ENCODE measurements at regions not wholly inside any gene's neighbourhood (a gene's known extent, or its start where the extent isn't known, plus 50 kb on each side); places are given as distances from the start of the nearest gene placed in this dataset.

DNA sequence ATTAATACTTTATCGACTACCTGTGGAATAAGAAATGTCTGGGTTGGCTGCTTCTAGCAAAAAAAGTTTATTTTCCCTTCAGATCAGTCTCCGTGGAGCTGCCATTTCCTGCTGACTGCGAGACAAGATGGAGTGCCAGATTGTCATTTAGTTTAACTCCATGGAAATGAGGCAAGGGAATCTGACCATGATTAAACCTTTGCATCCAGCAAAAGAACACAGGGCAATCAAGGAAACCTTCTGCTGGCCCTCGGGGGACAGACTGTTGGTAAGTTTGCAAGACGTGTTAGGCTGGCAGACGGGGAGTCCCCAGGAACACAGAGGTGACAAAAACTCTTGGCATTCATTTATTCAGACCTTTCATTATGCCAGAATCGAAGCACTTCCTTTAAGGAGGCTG, 52.2 kb upstream of the SPACA1 start:
- DNase-seq, result no peak

DNA sequence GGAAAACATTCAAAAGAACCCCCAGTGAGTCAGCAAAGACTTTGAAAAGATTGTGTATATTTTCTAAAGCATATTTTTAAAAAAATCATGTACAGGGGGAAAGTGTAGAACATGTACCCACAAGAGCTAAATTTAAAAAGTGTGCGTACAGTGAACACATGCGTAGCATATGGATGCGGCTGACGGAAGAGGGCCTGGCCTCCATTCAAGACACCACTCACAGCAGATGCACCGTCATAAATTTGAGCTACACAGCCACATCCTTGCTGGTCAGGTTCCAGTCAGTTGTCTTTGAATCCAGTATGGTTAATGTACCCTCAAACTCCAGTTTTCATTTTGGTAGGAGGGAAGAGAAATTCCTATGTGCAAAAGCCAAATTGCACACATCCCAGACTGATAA, 54.3 kb upstream of the SPACA1 start:
- no peak for DNase-seq

DNA sequence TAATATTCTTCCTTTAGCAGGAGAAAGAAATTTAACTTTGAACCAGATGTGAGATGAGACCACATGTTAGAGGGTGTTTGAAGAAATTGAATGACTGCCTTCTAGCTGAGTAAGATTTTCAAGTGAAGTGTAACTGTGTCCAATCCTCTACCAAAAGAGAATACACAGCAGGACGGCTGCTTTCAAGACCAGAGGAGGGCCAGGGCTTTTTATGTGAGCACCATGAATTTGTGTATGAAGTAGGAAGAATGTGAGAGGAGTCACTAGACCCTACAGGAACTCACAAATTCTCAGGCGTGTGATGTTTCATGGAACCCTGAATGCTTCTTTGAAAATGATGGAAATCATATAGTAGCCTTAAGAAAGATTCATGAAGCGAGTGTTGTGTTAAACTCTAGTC, 56.8 kb upstream of the SPACA1 start:
- no peak for DNase-seq

DNA sequence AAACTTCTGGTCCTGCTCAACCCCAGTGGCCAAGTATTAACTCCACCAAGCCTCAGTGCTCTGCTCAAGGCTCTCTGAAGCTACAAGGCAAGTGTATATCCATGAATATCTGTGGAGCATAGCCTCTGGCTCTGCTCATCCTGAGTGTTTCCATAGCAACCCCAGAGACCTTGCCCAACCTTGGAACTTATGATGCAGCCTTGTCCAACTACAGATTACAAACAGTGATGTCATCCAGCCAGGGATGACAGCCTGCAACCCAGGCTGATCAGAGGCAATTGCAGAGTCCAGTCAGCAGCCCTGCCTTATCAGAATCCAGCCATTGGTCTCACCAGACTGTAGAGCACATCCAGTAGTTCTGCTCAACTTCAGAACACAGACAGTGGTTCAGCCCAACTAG, 65.5 kb upstream of the SPACA1 start:
- DNase-seq, result no peak

DNA sequence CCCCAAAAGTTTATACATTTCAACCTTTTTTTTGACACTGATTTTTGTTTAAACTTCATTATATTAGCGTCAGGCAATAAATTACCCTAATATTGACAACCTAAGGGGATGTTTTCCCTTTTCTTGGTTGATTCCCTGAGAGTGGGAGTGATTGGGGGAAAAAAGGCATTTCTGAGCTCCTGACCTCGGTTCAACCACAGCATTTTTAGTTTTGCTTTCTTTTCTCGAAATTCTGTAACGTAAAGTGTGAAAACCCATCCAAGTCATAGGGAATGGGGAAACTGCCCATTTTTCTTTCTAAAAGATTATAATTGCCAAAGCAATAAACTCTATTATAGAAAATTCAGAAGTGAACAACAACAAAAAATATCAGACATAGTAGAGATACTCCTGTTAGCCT, 67.9 kb upstream of the SPACA1 start:
- DNase-seq, result no peak

DNA sequence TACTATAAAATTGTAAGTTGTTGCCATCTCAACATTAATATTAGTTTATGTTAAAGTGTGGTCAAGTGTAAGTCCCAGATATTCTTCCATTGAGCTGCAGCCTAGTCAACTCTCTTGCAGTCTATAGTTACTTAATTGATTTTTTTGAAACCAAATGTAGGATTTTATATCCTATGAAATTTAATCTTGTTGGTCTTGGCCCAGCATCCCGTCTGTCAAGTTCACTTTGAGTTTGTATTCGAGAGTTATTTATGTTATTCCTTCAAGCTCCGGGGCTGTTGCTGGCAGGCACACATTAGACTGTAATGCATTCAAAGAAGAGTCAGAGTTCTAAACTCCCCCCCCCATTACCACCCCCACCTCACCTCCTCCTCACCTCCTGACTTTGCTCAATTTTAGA, 71.0 kb upstream of the SPACA1 start:
- no peak for DNase-seq

DNA sequence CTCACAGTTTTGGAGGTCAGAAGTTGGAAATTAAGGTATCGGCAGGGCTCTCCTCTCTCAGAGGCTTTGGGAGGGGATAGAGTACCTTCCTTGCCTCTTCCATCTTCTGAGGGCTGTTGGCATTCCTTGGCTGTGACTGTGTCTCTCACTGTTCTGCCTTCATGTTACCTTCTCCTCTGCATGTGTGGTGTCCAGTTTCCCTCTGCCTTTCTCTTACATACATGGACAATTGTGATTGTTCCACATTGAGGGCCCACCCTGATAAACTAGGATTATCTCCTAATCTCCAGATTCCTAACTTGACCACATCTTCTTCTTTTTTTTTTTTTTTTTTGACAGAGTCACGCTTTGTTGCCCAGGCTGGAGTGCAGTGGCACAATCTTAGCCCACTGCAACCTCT, 72.1 kb upstream of the SPACA1 start:
- DNase-seq, result no peak

DNA sequence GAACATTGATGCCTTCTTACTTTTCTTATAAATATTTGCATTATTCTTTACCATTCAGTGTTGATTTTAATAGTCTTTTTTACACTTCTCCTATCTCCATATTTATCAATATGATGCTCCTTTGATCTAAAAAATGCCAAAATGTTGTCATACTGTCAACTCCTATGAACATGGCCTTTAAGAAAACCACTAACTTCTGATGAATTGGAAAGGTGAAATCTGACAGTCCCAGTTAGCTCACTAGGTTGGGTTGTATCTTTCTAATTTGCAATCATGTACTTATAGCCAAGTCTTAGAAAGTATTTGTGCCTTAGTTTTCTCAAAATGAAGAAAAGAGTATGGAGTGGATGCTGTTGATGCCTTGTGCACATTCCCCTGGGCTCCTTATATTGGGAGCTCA, 75.4 kb upstream of the SPACA1 start:
- DNase-seq, result no peak

DNA sequence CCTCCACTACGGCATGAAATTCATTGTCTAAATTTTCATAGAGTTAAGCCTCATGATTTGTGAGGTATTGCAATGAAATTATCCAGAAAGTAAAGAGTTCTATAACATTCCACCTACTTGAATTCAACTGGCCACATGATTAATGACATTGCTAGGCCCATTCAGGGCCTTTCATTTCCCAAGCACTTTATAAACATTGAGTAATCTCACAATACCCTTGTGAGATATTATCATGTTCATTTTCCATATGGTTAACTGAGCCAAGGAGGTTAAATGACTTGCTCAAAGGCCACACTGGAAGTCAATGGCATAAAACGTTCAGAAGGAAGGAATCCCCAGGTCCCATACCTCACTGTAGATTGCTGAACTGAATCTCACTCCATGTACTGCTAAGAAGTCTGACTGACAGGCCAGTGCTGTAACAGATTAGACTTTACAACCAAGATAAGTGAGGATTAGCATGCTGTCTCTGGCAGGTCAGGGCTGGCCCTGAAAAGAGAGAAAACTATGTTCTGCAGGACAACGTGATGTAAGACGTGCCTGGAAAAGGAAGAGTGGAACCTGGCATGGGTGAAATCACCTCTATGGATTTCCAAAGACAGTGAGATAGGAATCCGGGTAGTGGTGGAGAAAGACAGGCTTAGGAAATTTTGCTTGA, 75.9 kb upstream of the SPACA1 start:
- no peak for DNase-seq

DNA sequence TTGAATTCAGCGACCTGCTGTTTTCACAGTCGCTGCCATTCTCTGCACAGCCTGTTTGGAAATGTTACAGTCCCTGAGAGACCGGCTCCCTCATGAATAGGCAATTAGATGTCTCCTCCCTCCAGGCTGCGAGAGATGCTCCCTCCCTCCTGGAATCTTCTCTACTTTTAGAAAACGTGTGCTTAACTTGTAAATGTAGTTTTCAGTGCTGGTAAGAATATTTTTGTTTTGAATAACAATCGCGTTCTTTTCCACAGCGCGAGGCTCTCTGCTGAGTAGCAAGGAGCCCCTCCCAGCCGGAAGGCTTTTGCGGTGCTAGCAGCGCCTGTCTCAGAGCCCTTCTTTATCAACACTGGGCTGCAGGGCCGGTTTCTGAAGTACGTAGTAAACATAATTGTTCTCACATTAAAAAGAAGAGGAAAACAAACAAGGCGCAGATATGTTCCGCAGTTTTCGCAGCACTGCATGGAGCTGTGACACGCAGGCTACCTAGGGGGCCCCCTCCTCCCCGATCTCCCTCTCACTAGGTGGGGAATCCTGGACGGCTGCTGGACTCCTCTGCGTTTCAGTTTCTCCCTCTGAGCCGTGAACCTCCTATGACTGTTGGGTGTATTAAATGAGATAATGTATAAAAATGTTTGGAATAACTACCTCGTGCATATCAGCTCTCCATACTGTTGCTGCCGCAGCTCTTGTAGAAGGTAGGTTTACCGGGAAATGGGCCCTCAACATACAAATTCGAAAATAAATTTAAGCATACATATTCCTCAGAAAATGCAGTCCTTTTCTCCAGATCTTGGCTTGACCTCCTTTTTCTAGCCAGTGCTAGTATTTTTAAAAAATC, 79.0 kb upstream of the SPACA1 start:
- peak; percentile 60 for DNase-seq

DNA sequence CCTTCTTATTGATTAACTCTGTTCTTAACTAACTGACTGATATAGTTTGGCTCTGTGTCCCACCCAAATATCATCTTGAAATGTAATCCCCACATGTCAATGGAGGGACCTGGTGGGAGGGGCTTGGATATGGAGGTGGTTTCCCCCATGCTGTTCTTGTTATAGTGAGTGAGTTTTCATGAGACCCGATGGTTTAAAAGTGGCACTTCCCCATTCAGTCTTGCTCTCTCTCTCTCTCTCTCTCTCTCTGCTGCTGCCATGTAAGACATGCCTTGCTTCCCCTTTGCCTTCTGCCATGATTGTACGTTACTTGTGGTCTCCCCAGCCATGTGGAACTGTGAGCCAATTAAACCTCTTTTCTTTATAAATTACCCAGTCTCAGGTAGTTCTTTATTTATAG, 81.8 kb upstream of the SPACA1 start:
- DNase-seq, result no peak

DNA sequence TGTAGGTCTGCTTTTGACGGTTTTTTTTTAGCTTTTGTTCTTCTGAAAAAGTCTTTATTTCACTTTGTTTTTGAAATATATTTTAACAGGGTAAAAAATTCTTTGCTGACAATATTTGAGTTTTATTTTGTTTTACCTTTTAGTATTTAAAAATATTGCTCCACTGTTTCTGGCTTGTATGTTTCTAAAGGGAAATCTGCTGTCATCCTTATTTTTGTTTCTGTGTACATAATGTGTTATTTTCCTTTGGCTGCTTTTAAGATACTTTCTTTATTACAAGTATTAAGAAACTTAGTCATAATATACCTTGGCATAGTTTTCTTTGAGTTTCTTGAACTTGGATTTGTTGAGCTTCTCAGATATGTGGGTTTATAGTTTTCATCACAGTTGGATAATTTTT, 88.6 kb upstream of the SPACA1 start:
- no peak for DNase-seq

DNA sequence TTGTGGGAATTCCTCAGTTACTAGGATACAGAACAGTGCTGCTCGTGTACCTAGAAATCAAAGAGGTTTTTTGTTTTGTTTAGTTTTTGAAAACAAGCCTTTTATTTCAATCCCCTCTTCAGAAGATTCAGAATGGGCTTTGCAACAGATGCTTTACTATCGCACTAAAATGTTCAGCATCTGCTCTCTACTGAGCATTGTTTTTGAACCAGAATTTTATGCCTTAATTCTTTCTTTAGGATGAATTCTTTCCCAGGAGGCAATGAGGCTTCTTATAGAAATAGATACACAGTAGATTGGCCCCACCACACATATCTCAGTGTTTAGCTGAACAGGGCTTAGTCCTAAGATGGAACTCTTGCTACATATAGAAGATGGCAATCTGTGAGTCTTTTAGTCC, 95.9 kb upstream of the SPACA1 start:
- no peak for DNase-seq

DNA sequence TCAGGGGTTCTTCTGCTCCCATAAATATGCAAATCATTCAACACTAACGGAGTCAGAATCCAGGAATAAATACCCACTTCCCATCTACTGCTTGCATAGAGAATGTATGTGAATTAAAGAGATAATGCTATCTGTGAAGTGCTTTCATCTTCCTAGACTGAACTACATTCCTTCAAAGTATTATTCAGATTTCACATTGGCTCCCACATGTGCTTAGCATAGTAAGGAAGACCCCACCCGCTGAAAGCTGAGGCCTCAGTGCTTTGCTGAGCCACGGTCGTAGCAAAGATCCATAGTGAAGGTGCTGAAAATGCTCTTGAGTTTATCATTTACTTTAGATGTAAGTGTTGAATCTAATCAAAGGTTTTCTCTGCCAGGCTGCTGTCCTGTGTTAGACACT, 97.0 kb upstream of the SPACA1 start:
- no peak for DNase-seq

DNA sequence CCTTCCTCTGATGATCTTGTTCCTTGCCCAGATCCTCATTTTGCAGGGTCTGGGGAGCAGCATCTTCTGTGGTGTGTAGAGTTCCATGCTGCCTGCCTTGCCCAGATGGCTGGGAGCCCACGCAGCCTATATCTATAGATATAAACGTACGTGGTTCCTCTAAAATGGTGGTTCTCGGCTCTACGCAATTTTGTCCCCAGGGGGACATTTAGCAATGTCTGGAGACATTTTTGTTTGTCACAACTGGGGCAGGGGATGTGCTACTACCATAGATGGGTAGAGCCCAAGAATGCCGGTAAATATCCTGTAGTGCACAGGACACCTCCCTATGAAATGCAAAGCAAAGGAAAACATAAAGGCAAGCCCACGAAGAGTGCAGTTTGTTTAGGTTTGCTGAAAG, 98.4 kb upstream of the SPACA1 start:
- DNase-seq, result no peak

DNA sequence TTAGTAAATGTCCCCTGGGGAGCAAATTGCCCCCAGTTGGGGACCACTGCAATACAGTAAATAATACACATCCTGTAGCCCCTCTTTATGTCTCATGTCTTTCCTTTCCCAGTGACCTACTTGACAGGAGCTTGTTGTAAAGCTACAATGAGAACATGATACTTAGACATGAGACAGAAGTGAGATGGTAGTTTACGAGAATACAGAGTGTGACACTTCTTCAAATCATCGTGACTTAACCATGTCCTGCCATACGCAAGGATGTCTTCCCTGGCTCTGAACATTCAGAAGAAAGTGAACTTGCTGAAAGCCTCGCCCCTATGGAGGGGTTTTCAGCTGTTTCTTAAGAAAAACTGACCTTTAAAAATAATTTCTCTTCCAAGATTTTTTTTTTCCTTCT, 101.0 kb upstream of the SPACA1 start:
- no peak for DNase-seq

DNA sequence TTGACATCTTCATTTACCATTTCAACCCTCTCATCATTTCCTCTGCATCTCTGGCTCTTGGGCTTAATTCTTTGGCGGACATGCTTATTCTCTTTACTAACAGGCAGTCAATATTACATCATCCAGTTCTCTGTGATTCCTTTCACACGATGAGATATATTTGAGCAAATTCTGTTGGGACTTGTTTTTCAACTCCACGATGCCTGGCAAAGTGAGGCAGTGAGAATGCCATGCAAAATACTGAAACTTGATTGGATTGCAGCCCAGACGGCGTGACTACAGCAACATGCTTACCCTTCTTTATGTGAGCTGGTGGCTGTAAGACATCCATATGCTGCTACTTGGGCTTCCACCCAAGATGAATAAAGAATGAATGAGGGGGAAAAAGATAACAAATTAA, 101.7 kb upstream of the SPACA1 start:
- DNase-seq, result peak; percentile 60

DNA sequence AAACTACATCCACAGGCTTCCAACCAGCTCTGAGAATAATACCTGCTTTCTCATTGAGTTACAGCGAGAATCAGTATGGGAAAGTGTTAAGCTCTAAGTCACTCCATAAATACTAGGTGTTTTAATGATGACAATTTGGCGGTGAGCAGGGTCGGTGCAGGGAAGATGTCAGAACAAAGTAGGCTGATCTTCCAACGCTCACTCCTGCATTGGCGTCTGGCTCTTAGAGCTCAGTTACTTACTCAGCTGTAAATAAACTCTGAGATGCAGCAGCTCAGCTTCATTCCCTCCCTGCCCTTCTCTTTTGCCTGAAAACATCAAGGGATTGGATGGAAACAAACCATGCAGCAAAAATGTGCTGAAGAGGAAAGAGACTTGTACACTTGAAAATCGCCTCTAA, 102.5 kb upstream of the SPACA1 start:
- peak; percentile 81 for DNase-seq

DNA sequence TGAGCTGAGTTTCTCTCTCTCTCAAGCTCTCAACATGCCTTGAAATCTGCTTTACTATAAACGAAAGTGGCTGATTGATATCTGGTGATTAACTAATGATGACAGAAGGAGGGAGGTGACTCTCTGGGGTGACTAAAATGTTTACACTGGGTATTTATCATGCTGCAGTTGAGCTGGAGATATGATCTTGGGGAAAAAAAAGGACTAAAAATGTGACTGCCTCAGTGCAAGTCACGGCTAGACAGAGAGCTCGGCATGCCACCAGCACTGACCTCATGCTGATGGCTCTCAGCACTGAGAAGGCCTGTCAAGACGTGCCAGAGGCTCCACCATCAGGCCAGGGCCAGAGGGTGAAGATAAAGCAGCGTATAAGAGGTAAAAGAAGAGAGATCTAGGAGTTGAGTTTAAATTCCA, 103.1 kb upstream of the SPACA1 start:
- peak; percentile 83 for DNase-seq

DNA sequence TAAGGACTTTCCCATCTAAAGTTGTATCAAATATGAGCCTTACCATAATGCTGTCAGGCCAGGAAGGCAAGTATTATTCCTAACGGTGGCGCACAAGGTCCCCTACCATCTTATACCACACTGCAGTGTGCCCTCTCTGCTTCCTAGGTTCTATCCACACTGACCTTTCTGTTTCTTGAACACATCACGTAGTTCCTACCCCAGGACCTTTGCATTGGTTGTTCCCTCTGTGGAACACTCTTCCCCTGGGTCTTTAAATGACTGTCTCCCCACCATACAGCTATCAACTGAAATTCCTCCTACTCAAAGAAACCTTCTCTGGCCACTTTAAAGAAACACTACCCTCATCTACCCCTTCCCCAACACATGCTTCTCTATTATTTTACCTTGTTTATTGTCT, 104.5 kb upstream of the SPACA1 start:
- no peak for DNase-seq

DNA sequence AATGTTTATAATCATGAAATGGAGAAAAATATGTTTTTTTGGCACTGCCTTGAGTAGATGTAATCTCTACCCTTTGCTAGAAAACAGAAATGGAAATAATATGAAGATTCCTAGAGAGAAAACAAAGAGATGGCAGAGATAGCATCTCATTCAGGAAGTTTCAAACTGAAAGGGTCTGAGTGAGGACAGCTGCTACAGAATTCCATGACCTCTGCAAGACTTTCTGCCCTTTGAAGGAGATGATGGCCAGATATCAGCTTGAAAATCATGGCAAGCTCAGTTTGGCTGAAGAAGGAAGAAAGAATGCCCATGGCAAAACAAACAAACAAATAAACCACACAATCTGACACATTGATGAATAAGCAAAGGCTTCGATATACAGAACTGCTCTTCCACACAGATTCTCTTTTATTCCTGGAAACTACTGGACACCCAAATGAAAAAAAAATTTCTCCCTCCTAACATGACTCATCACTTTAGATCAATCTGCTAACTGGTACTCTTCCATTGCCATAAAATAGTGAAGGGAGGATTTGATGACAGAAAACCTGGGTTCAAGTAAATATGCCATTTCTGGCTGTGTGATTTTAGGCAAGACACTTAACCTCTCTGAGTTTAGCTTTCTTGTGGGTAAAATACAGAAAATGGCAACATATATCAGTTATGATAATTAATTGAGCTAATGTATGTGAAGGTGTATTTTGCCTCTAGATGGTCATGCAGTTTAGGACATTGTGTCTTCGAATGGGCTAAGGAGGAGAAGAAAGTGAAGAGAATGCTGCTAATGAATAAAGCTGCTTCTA, 105.9 kb upstream of the SPACA1 start:
- DNase-seq, result no peak

DNA sequence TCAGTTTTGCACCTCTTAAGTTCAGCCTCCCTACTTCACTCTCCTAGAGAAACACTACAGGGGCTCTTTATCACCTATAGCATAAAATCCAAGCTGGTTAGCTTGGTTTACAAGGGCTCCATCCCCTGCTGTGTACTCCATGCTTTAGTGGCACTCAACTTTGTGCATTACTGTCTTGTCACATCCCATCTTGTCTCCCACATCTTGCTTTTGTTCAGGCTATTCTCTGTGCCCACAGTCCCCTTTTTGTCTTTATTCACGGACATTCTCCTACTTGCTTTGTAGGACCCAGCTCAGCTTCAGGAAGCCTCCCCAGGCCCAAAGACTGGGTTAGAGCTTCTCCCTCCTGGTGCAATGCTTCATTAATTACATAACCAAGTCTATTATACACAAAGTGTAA, 107.9 kb upstream of the SPACA1 start:
- no peak for DNase-seq

DNA sequence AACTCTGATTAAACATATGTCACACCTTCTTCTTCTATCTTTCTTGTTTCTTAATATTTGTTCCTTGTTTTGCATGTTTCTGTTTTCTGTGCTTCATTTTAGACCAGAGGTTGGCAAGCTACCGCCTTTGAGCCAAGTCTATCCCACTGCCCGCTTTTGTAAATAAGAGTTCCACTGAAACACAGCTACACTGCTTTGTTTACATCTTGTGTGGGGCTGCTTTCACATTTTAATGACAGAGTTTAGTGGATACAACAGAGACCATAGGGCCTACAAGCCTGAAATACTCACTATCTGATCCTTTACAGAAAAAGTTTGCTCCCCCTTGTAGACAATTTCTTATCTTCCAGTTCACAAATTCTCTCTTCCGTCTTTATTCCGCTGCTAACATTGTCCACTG, 109.4 kb upstream of the SPACA1 start:
- DNase-seq, result no peak

DNA sequence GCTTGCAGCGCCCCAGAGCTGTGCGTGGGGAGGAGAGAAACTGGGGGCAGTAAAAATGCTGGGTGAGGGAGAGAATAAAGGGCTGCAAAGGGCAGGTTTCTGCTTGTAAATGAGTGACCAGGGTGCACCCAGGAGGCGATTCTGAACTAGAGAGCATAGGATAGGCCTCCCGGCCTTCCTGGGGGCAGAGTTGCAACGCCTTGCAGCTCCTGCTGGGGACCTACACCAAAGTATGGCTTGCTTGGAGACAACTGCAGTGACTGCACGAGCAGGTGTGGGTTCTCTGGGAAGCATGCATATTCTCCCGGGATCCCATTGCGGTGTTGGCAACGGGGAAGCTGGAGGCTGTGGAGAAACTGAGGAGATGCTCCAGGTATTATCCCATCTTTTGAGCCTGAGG, 111.6 kb upstream of the SPACA1 start:
- no peak for DNase-seq
